ENCODE measurements at regions not wholly inside any gene's neighbourhood (a gene's known extent, or its start where the extent isn't known, plus 50 kb on each side); places are given as distances from the start of the nearest gene placed in this dataset.

GRCh38 chr16:13660807-13661206, 259.1 kb upstream of the ERCC4 start:
- TF ChIP-seq CTCF (conservative IDR thresholded peaks at IDR 0.05; ENCODE audit: low read depth in 2 of 2) (peak in 1 of 2 experiments; percentile 14; a peak in 1 of 4 replicates), POLR2AphosphoS5 (IDR thresholded peaks at IDR 0.05; ENCODE audit: low read depth) (no peak), ZNF114 (CRISPR knock-in tag; IDR thresholded peaks at IDR 0.05) (no peak), EZH2phosphoT487 (IDR thresholded peaks at IDR 0.05; ENCODE audit: unreplicated experiment) (no peak), EZH2 (IDR thresholded peaks at IDR 0.05; ENCODE audit: low read depth, unreplicated experiment) (no peak), REST (IDR thresholded peaks at IDR 0.05; ENCODE audit: unreplicated experiment) (no peak), ZNF462 (CRISPR knock-in tag; IDR thresholded peaks at IDR 0.05) (no peak), CREB1 (CRISPR knock-in tag; IDR thresholded peaks at IDR 0.05; ENCODE audit: low read depth) (no peak), JUNB (IDR thresholded peaks at IDR 0.05; ENCODE audit: unreplicated experiment) (no peak), NANOG (IDR thresholded peaks at IDR 0.05; ENCODE audit: borderline replicate concordance) (no peak), STAT1 (IDR thresholded peaks at IDR 0.05; ENCODE audit: unreplicated experiment) (no peak), ETS1 (IDR thresholded peaks at IDR 0.05) (no peak), ZNF331 (CRISPR knock-in tag; IDR thresholded peaks at IDR 0.05; ENCODE audit: low read depth) (no peak)
